HepG2 (cell line): ENCODE measurements at regions not wholly inside any gene's neighbourhood (a gene's known extent, or its start where the extent isn't known, plus 50 kb on each side); places are given as distances from the start of the nearest gene placed in this dataset.

Source experiments
- ATAC-seq: fragments of 200-7000 bp; cut with Tn5 transposase; 3 replicates; pipeline ENCODE4 v1.9.1; 2020; ENCODE audit warnings: mild to moderate bottlenecking, moderate library complexity
- BruUV-seq: library from RNA; stranded (reverse); fragments of 400-500 nt; replicated peaks from 2 replicates; lab custom pipeline; 2021; lab: Mats Ljungman, UMichigan
- CTCF ChIA-PET: fragments of 300-600 bp; formaldehyde crosslinking; extraction: SDS; loops from one replicate; lab custom pipeline; 2021; ENCODE audit warnings: low total read pairs, inconsistent platforms, low intra/inter-chr PET ratio; lab: Yijun Ruan, JAX
- POLR2A ChIA-PET: fragments of 350-600 bp; sonication (Branson Sonifier 250); formaldehyde crosslinking; loops from one replicate; lab custom pipeline; 2020; ENCODE audit warnings: antibody characterized with exemption, inconsistent platforms; lab: Yijun Ruan, JAX
- DNase-seq: peaks from one replicate; pipeline ENCODE4 v3.0.0-alpha.2; 2015; ENCODE audit warnings: low spot score
- FAIRE-seq: peaks from 3 replicates; lab custom pipeline; 2011; peaks lifted over from hg19 to GRCh38; lab: Jason Lieb, UNC
- H2AFZ ChIP-seq: one replicate; pipeline ENCODE4 v1.6.1; 2011; ENCODE audit warnings: low read length, inconsistent platforms
- H3K27ac ChIP-seq: fragments of 300-600 bp; 3 replicates; pipeline ENCODE4 v1.8.0; 2011; ENCODE audit warnings: mixed run types, mild to moderate bottlenecking, mixed read lengths, low read length, inconsistent platforms; ENCODE audit not compliant: insufficient read depth; ENCODE audit errors: extremely low read length
- H3K27me3 ChIP-seq, 2 experiments: fragments of 200-600 bp in 1 of 2; 2 replicates in 1 of 2; 3 replicates in 1 of 2; pipeline versions ENCODE4 v1.6.0 to v1.8.0; 2011; ENCODE audit warnings: low read length in 2 of 2, mild to moderate bottlenecking in 2 of 2, moderate library complexity in 2 of 2, inconsistent platforms in 1 of 2; ENCODE audit not compliant: insufficient read depth in 2 of 2, control insufficient read depth in 1 of 2
- H3K36me3 ChIP-seq, 2 experiments: fragments of 200-600 bp in 1 of 2; replicated peaks in 1 of 2; 2 replicates in 1 of 2; 3 replicates in 1 of 2; pipeline versions ENCODE4 v1.5.1 to v1.8.0; 2011; ENCODE audit warnings: low read length in 2 of 2, inconsistent platforms in 1 of 2; ENCODE audit not compliant: insufficient read depth in 2 of 2, control insufficient read depth in 1 of 2
- H3K4me1 ChIP-seq: 2 replicates; pipeline ENCODE4 v1.5.1; 2012; ENCODE audit warnings: low read length, inconsistent platforms; ENCODE audit not compliant: insufficient read depth
- H3K4me2 ChIP-seq: 2 replicates; pipeline ENCODE4 v1.6.0; 2011; ENCODE audit warnings: low read depth, low read length, inconsistent platforms
- H3K4me3 ChIP-seq, 3 experiments: fragments of 200-600 bp in 1 of 3; sonication (generic), shearing (Covaris generic) in 1 of 3; replicated peaks in 1 of 3; 2 replicates each; pipeline ENCODE4 v1.5.1; 2011 to 2016; ENCODE audit warnings: low read length in 3 of 3, inconsistent platforms in 2 of 3, low read depth in 2 of 3, mild to moderate bottlenecking in 2 of 3, control low read depth in 1 of 3, mixed read lengths in 1 of 3; ENCODE audit not compliant: insufficient read depth in 1 of 3
- H3K79me2 ChIP-seq: one replicate; pipeline ENCODE4 v1.6.1; 2011; ENCODE audit warnings: low read length, inconsistent platforms; ENCODE audit not compliant: insufficient read depth
- H3K9ac ChIP-seq: 2 replicates; pipeline ENCODE4 v1.6.0; 2011; ENCODE audit warnings: mild to moderate bottlenecking, low read depth, low read length, inconsistent platforms; ENCODE audit not compliant: insufficient read depth
- H3K9me3 ChIP-seq: 2 replicates; pipeline ENCODE4 v1.5.1; 2012; ENCODE audit warnings: mild to moderate bottlenecking, low read length
- H4K20me1 ChIP-seq: 2 replicates; pipeline ENCODE4 v1.6.0; 2011; ENCODE audit warnings: inconsistent platforms, mild to moderate bottlenecking, low read length, moderate library complexity; ENCODE audit not compliant: insufficient read depth
- ARNTL ChIP-seq: sonication (generic); formaldehyde crosslinking; IDR thresholded peaks from 2 replicates; pipeline ENCODE4 v1.4.0; 2020; ENCODE audit warnings: mild to moderate bottlenecking, missing genetic modification reagents
- CCDC6 ChIP-seq: sonication (generic); formaldehyde crosslinking; IDR thresholded peaks from 2 replicates; pipeline ENCODE4 v1.8.1; 2022; ENCODE audit warnings: mild to moderate bottlenecking, missing genetic modification reagents, moderate library complexity
- NKX3-1 ChIP-seq: sonication (generic); formaldehyde crosslinking; IDR thresholded peaks from 2 replicates; pipeline ENCODE4 v1.5.0; 2020; ENCODE audit warnings: missing genetic modification reagents
- PLRG1 ChIP-seq: fragments of 450-650 bp; conservative IDR thresholded peaks from 2 replicates; pipeline ENCODE4 v1.6.1; 2016
- PRMT3 ChIP-seq: sonication (generic); formaldehyde crosslinking; IDR thresholded peaks from 2 replicates; pipeline ENCODE4 v1.8.1; 2022; ENCODE audit warnings: low read depth, mild to moderate bottlenecking, moderate library complexity, missing genetic modification reagents, borderline replicate concordance
- THYN1 ChIP-seq: sonication (generic); formaldehyde crosslinking; IDR thresholded peaks from 2 replicates; pipeline ENCODE4 v1.8.1; 2023; ENCODE audit warnings: low read depth, mild to moderate bottlenecking, moderate library complexity, missing genetic modification reagents, borderline replicate concordance
- ZKSCAN5 ChIP-seq: sonication (generic); formaldehyde crosslinking; IDR thresholded peaks from 2 replicates; pipeline ENCODE4 v1.5.1; 2020; ENCODE audit warnings: mild to moderate bottlenecking, missing genetic modification reagents
- ZNF124 ChIP-seq: sonication (generic); formaldehyde crosslinking; IDR thresholded peaks from 2 replicates; pipeline ENCODE4 v1.4.0; 2020; ENCODE audit warnings: missing genetic modification reagents
- ZNF136 ChIP-seq: sonication (generic); formaldehyde crosslinking; IDR thresholded peaks from 2 replicates; pipeline ENCODE4 v1.8.1; 2022; ENCODE audit warnings: low read depth, mild to moderate bottlenecking, moderate library complexity, missing genetic modification reagents
- ZNF362 ChIP-seq: sonication (generic); formaldehyde crosslinking; IDR thresholded peaks from 2 replicates; pipeline ENCODE4 v1.4.0; 2020; ENCODE audit warnings: missing genetic modification reagents, mild to moderate bottlenecking, borderline replicate concordance
- ZNF530 ChIP-seq: sonication (generic); formaldehyde crosslinking; IDR thresholded peaks from 2 replicates; pipeline ENCODE4 v1.5.0; 2020; ENCODE audit warnings: low read depth, mild to moderate bottlenecking, missing genetic modification reagents
- ZNF761 ChIP-seq: sonication (generic); formaldehyde crosslinking; conservative IDR thresholded peaks from 2 replicates; pipeline ENCODE4 v1.4.0; 2020; ENCODE audit warnings: mild to moderate bottlenecking, missing genetic modification reagents
- WGBS: methylation state at CpG from one replicate; pipeline ENCODE4 v1.1.6; 2017; ENCODE audit warnings: low lambda C conversion rate; 5-methylcytosine and 5-hydroxymethylcytosine counted together
- in situ Hi-C: cut with HindIII; loops from 2 replicates; pipeline ENCODE4 v1.10.0; 2017; ENCODE audit warnings: low pct_unique_long_range_greater_than_20kb; ENCODE audit not compliant: extremely low pct_ligation_motif_present
- intact Hi-C: fragments of 100-400 bp; cut with micrococcal nuclease; formaldehyde crosslinking; loops from one replicate; pipeline ENCODE4 v1.10.0; 2022; ENCODE audit not compliant: unreplicated experiment
- TF ChIP-seq, protein P1 (sequence below): sonication (generic); formaldehyde crosslinking; conservative IDR thresholded peaks from 2 replicates; pipeline ENCODE4 v1.8.0; 2022; ENCODE audit warnings: low read depth, missing genetic modification reagents
- TF ChIP-seq, protein P2 (sequence below): sonication (generic); formaldehyde crosslinking; conservative IDR thresholded peaks from 2 replicates; pipeline ENCODE4 v1.4.0; 2020; ENCODE audit warnings: missing genetic modification reagents

DNA sequence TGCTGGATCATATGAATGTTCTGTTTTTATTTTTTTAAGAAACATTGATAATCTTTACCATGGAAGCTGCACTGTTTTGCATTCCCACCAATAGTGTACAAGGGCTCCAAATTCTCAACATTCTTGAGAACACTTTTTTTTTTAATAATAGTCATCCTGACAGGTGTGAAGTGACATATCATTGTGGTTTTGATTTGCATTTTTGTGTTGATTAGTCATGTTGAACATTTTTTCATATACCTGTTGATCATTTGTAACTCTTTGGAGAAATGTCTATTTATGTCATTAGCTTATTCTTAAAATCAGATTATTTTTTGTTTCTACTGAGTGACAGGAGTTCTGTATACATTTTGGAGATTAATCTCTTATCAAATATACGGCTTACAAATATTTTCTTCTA lies 408.5 kb downstream of the GLUD2 start:
- Histone ChIP-seq H3K9me3 (no peaks in the 10 kb centered on the region), H4K20me1 (no peaks in the 10 kb centered on the region), H2AFZ (no peak overlapping the region), H3K4me3 (no peak overlapping the region), H3K27me3 (no peaks in the 10 kb centered on the region), H3K36me3 (no peaks in the 10 kb centered on the region), H3K79me2 (no peaks in the 10 kb centered on the region), H3K4me1 (no peaks in the 10 kb centered on the region), H3K27ac (no peak overlapping the region), H3K4me2 (no peak overlapping the region), H3K9ac (no peak overlapping the region)
- BruUV-seq: no TSS peak
- DNase-seq (no peak), ATAC-seq (no peak), FAIRE-seq (no peak)
- CTCF ChIA-PET: no interaction called here
- in situ Hi-C loops (no loop called here), intact Hi-C loops (no loop called here)
- TF ChIP-seq NKX3-1 (CRISPR knock-in tag) (no peak), ARNTL (CRISPR knock-in tag) (no peak), ZNF761 (no peak), PRMT3 (CRISPR knock-in tag) (no peak), ZNF530 (CRISPR knock-in tag) (no peak), ZNF136 (no peak), THYN1 (CRISPR knock-in tag) (no peak), ZKSCAN5 (CRISPR knock-in tag) (no peak), PLRG1 (no peak), ZNF362 (no peak), ZNF124 (CRISPR knock-in tag) (no peak), CCDC6 (CRISPR knock-in tag) (no peak)
- TF ChIP-seq, protein P1, sequence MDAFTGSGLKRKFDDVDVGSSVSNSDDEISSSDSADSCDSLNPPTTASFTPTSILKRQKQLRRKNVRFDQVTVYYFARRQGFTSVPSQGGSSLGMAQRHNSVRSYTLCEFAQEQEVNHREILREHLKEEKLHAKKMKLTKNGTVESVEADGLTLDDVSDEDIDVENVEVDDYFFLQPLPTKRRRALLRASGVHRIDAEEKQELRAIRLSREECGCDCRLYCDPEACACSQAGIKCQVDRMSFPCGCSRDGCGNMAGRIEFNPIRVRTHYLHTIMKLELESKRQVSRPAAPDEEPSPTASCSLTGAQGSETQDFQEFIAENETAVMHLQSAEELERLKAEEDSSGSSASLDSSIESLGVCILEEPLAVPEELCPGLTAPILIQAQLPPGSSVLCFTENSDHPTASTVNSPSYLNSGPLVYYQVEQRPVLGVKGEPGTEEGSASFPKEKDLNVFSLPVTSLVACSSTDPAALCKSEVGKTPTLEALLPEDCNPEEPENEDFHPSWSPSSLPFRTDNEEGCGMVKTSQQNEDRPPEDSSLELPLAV (CRISPR knock-in tag): no peak
- TF ChIP-seq, protein P2, sequence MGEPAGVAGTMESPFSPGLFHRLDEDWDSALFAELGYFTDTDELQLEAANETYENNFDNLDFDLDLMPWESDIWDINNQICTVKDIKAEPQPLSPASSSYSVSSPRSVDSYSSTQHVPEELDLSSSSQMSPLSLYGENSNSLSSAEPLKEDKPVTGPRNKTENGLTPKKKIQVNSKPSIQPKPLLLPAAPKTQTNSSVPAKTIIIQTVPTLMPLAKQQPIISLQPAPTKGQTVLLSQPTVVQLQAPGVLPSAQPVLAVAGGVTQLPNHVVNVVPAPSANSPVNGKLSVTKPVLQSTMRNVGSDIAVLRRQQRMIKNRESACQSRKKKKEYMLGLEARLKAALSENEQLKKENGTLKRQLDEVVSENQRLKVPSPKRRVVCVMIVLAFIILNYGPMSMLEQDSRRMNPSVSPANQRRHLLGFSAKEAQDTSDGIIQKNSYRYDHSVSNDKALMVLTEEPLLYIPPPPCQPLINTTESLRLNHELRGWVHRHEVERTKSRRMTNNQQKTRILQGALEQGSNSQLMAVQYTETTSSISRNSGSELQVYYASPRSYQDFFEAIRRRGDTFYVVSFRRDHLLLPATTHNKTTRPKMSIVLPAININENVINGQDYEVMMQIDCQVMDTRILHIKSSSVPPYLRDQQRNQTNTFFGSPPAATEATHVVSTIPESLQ: no peak
- 0% methylated on average over 1 of the region's 1 CpG for WGBS
- POLR2A ChIA-PET: no interaction called here
